TTC549 (cell line): ENCODE measurements at regions not wholly inside any gene's neighbourhood (a gene's known extent, or its start where the extent isn't known, plus 50 kb on each side); places are given as distances from the start of the nearest gene placed in this dataset.

Experiments used
- FAIRE-seq: peaks from 2 replicates; lab custom pipeline; 2012; peaks lifted over from hg19 to GRCh38; lab: Jason Lieb, UNC

DNA sequence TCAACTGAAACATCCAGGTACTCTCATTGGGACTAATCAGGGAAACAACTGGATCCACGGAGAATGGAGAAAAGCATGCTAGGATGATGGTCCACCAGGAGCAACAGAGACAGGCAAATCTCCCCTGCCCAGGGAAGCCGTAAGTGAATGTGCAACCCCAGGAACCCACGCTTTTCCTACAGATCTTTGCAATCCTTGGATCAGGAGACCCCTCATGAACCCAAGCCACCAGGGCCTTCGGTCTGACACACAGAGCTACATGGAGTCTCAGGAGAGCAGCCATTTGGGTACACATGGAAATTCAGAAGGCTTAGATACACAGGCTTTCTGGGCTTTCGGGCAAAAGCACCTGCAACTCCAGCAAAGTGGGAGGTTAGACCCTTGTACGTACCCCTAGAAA, 122.1 kb upstream of the PTCHD4 start:
- no peak for FAIRE-seq

DNA sequence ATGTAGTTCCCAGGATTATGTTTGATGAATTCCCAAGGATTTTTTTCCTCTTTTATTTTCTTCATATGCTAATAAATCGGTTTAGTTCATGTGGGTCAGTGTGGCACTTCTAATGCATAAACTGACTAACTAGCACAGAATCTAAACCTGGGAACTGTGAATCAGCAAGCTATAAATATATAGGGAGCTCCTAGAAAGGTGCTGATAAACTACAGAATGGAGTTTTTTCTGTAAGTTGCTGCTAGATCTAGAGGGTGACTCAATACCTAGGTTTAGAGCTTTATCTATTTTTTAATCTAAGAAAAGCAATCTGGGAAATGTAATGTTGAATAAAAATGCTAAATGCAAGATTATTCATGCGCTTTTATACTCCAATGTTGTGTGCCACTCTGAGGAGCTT, 118.8 kb upstream of the PTCHD4 start:
- FAIRE-seq, result no peak

DNA sequence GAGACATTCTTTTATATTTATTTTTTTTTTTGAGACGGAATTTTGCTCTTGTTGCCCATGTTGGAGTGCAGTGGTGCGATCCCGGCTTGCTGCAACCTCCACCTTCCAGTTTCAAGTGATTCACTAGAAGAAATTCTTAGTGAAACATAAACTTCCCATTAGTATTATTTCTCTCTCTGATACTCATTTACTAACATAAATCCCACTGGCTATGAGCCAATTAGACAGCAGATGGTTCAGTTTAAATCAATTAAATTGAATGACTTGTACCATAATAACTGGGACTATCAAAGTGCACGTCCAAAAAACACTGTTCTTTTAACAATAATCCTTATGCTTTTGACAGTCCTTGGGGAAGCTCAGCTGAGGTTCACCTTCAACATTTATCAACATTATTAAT, 111.2 kb upstream of the PTCHD4 start:
- no peak for FAIRE-seq

DNA sequence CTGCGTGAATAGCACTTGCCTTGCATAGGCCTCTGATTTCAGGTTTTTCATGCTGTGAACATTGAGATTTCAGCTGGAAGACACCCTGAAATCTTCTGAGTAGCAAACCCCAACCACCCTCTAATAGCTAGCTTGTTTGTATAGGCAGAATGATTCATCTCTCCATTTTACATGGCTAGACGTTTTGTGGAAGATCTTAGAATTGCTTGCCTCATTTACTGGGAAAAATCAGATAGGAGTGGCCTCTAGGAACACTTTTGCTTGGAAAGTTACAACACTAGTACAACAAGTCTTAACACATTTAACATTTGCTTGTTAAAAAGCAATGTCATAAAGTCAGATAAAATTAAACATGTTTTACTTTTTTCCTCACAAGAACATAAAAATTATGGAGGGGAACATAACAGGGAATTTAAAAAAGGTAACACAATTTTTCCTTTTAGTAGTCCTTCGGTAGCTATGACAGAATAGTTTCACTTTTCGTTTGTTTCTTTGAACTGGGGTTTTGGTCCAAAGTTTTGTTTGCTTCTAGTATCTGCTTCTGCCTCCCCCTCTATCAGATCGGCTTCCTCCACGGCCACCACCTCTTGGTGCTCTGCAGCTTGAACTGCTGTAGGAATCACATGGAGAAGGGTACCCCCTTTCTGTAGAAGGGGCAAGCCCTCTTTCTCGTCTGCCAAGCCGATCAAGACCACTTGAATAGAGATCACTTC, 102.2 kb upstream of the PTCHD4 start:
- FAIRE-seq, result no peak

DNA sequence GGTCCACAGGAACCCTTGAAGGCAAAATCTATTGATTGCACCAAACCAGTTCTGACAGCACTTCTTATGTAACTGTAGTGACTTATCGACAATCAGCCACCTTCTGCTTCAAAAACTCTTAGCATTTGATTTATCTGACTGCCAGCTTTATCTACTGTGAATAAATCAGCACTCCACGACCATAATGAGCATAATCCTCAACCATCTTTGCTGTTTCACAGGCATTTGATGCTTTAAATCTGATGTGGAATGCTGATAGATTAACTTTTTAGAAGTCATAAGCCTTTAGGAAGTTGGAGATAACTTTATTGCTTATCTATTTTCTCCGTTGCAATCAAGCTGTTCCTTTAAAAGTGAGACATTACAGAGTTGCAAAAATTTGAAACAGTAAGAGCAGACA, 101.5 kb upstream of the PTCHD4 start:
- FAIRE-seq, result no peak

DNA sequence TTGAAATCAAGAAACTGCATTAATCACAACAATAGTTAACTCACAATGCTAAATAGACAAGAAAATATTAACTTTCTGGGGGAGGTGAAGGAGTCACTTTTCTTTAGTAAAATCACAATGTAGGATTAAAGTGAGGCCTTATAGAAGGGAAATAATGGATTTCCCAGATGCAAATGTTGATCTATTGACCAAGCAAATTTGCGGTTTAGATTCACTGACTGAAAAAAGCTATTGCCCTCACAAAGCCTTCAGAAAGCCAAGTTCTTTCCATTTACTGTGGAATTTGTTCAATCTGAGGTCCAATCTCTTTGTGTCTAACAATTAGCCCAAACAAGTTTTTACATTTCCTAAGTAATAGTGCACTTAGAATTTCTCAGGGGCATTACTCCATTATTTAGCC, 95.1 kb upstream of the PTCHD4 start:
- no peak for FAIRE-seq

DNA sequence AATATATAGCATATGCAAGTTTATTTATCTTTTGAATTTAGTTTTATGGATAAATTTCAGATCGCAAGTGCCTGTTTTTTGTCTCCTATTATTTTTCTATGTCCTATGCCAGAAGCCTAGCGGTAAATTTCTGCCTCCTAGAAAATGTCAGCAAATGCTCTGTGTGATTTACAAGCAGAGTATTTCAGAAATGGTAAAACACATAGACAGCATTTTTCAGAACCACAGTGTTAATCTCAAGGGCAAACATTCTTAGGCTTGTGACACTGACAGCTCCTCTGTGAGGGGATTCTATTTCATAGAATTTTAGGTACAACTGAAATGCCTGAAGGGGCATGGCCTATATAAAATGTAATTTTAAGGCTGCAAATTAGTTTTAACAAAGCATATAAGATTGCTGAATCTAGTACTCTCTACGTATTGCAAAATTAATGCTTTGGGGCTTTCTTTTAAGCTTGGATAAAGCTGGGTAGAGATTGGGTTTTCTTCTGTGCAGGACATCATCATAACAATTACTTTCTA, 89.9 kb upstream of the PTCHD4 start:
- no peak for FAIRE-seq

DNA sequence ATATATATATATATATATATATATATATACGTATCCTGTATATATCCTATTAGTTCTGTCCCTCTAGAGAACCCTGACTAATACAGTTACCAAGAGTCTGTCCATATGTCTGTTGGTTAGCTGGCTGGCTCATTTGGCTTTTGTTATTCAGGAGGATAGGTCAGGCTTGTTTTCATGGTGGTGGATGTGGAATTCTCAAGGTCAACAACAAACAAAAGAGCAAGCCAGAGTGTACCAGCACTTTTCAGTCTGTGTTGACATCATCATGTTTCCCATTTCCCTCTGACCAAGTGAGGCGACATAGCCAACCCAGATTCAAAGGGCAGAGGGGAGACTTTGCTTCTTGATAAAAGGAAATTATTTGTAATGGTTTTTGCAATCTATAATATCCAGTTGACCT, 88.5 kb upstream of the PTCHD4 start:
- FAIRE-seq, result no peak

DNA sequence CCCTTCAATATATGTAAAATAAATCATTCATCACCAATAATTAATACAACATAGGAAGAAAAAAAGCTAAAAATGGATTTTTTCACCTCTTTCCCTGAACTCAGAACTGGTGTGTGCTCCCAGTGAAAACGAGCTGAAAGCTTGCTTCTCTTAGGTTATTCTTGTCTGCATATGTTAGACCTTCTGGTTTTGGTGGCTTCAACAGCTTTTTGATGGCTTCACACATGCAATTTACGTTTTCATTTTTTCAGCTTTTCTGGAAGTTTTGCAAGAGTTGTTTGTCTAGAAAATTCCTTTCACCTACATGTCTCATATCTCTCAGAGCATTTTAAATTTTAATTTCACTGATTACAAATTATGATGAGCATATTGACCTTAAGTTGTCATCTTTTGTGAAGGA, 86.9 kb upstream of the PTCHD4 start:
- no peak for FAIRE-seq

DNA sequence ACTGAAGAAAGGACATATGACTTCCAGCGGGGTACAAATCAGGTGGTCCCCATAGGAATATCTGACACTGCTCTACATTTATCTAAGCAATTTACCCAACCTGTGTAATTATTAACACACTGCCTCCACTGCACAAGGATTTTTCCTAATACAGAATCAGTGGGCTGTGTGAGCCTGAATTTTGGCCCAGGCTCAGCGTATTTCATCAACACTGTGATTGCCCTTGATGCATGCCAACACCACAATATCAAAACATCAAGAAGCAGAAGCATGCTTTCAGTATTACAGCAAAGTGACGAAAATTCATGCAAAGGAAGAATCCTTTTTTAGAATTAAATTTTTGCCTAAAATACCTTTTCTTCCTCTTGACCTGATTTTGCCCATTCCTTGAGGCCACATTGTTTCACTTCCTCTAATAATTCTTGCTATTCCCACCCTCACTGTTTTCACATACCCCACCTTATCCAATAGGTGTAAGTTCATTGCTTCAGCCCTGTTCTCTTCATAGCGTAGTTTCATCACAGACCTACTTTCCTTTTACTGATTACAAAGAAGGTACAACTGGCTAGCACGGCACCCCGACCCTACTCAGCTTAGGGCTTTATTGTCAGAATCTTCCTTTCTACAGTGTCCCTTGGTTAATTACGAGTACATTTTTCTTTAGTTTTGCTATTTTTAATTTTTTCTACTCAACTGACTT, 83.7 kb upstream of the PTCHD4 start:
- no peak for FAIRE-seq

DNA sequence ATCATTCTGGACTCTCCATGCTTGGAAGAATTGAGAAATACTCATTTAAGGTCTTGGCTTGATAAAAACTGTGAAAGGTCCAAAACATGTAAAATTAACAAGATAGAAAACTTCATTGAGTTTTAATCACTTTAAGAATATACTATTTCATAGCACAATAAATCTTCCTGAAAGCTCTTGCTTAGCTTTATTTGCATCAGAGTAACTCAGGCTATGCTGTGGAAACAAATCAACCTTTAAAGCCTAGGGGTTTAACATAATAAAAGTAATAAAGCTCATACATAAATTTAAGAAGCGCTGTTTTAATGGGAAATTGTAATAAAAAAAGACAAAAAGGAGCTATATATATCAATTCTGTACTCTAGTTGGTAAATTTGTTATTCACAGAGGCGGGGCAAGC, 77.2 kb upstream of the PTCHD4 start:
- no peak for FAIRE-seq

DNA sequence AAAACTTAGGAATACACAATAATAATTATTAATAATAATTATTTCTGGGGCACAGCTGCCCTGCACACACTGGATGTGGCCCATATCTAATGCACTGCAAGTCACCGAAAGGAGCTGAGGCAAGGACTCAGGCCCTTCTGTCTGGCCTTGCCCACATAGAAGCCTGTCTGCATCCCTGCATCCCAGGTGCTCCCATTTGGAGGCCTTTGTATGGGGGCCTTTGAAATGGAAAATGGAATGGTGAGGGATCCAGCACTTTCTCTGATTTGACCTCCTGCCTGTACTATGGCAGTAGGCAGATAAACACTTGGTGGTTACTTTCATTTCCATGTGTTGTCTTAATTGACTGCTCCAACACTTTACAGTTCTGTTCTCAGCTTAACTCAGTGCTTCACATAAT, 75.7 kb upstream of the PTCHD4 start:
- no peak for FAIRE-seq

DNA sequence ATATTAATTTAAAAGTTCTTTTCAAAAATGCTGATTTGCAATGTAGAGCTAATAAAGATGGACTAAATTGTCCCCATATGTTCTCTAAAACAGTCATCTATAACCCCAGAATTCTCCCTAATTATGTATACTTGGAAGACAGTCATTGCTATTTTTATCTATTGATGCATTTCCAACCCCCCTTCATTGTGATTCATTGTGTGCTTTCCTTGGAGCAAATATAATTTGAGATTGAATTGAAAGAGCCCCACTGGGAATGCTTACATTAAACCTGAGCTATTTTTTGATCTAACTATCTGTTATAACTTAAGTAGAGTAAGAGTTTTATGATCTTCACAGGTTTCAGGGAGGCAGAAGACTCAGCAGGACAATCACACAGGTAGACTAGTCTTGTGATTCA, 73.7 kb upstream of the PTCHD4 start:
- no peak for FAIRE-seq

DNA sequence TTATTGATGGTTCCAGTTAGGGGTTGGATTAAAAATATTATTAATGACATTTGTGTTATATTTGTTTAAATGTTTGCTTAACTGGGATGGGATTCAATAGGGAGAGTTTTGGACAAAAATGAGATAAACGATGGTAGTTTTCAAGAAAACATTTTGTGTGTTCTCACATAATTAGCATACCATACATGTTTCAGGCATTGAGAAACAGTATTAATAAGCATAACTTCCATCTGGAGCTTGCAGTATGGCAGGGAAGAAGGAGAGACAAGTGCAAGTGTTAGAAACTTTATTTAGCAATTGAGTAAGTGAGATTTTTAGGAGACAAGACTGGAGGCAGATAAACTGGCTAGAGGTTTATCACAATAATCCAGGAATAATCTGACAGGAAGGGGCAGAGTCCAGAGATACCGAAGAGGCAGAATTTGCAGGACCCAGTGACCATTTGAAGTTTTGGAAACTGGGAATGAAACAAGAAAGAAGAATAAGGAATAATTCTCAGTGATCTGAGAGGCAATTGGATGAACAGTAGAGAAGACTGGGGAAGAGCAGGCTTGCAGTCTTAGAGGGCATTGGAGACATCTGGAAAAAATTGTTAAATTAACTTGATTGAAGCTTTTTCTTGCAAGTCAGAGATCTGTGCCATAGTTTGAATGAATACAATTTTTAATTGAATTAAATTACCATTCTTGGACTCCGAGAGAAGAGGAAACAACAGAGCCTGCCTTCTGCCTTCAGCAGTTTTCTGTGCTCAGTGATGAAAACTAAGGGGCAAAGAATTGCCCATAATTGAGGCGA, 73.0 kb upstream of the PTCHD4 start:
- no peak for FAIRE-seq

DNA sequence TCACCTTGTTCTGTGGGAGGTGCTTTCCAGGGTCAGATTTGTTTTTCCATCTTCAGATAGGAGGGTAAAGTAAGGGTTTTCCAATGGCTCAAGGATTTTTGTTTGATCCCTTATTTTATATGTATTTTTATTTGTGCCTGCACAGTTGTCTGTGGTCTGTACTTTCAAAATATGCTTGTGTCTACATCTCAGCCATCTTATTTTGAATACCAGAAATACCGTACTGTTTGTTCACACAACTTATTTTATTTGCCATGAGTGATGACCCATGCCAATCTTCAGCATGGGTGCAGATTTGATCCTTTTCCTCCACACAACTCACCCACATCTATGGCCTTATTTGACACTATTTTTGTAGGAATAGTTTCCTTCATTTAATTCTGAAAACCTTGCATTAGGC, 72.2 kb upstream of the PTCHD4 start:
- FAIRE-seq, result no peak

DNA sequence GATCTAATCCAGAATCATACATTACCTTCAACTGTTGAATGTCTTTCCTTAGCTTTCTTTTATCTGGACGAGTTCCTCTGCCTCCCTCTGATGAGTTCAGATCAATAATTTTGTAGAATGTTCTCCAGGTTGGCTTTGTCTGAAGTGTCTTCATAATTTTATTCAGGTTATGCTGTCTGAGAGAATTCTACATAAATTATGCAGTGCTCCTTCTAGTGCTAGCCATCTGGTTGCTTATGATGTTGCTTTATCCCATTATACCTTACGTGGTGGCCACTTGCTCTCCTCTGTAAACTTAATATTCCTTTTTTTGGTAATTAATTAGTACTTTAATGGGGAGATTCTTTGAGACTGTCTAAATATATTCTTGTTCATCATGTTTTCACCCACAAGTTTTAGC, 67.7 kb upstream of the PTCHD4 start:
- no peak for FAIRE-seq

DNA sequence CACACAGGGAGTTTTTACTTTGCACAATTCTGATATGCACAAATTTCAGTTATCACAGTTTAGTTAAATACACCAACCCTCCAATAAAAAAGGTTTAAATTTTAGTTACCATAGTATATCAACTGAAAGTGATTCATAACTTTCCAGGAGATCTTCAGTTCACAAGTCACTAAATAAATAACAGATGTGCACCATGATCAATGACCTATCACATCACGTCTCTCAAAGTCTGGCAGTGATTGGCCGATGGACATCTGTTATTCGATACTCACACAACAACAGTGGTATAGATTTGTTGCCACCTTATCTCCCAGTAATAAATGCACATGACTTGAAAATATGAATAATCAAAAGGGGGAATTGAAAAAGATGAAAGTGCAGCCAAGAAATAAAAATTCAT, 66.8 kb upstream of the PTCHD4 start:
- FAIRE-seq, result no peak

DNA sequence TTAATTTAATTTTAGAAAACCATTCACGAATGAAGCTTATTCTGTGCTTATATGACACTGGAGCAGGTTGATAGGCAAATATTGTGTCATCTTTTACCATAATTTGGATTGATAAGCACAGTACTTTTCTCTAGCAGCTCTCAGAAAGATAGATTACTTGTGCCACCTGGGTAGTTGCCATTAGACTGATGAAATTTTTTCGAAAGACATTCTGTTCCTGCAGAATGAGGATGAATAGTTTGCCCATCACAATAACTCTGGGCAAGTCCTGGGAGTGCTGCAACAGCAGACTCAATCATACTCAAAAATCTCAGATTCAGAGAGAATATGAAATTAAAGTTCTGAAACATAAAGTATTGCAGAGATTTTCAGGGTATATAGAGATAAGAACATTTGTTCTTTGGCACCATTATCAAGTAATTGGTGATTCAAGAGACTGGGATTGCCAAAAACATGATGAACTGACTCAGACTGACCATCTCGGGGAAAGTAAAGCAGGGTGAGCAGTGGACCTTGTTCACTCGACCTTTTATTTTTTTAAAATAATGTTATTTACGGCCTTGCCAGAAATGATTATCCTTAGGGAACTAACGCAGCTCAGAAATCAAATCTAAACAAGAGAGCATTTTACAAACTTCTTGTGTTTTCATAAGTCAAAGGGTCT, 65.8 kb upstream of the PTCHD4 start:
- no peak for FAIRE-seq

DNA sequence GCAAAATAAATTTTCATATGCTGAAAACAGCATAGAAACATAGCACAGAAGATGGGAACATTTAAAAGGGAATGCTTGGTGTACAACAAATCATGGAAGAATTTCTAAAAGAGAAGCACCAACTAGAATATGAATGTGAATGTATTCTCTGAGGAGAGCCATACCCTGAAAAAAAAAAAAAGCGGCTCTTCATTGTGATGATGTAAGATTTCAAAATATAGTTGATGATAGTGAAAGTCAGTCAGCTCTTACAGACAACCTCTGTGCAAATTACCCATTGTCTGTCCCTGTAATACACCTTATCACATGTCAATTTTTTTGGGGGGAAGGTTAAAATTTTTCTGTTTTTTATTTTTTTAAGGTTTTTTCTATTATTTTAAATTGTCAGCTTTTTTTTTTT, 58.6 kb upstream of the PTCHD4 start:
- no peak for FAIRE-seq
